Vagina (tissue), 2 donors: ENCODE measurements at regions not wholly inside any gene's neighbourhood (a gene's known extent, or its start where the extent isn't known, plus 50 kb on each side); places are given as distances from the start of the nearest gene placed in this dataset.

ENCODE experiments used
- POLR2A ChIP-seq, 2 donors: fragments of 450-650 bp; IDR thresholded peaks; one replicate each; pipeline ENCODE4 v1.6.1; 2017; ENCODE audit warnings: antibody characterized with exemption in 2 of 2, mild to moderate bottlenecking in 2 of 2, moderate library complexity in 2 of 2
- TF ChIP-seq, protein P1 (sequence below), 3 experiments: fragments of 450-650 bp in 2 of 3; fragments of 200-600 bp in 1 of 3; sonication (generic) in 1 of 3; IDR thresholded peaks; one replicate each; pipeline ENCODE4 v1.5.1; 2017 to 2019; ENCODE audit warnings: antibody characterized with exemption in 3 of 3, mild to moderate bottlenecking in 2 of 3, moderate library complexity in 2 of 3

GRCh38 chr7:19275000-19275399 lies 129.8 kb upstream of the FERD3L start:
- TF ChIP-seq POLR2A (IDR thresholded peaks at IDR 0.05) = no peak
- TF ChIP-seq, protein P1, sequence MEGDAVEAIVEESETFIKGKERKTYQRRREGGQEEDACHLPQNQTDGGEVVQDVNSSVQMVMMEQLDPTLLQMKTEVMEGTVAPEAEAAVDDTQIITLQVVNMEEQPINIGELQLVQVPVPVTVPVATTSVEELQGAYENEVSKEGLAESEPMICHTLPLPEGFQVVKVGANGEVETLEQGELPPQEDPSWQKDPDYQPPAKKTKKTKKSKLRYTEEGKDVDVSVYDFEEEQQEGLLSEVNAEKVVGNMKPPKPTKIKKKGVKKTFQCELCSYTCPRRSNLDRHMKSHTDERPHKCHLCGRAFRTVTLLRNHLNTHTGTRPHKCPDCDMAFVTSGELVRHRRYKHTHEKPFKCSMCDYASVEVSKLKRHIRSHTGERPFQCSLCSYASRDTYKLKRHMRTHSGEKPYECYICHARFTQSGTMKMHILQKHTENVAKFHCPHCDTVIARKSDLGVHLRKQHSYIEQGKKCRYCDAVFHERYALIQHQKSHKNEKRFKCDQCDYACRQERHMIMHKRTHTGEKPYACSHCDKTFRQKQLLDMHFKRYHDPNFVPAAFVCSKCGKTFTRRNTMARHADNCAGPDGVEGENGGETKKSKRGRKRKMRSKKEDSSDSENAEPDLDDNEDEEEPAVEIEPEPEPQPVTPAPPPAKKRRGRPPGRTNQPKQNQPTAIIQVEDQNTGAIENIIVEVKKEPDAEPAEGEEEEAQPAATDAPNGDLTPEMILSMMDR (IDR thresholded peaks at IDR 0.05) = no peak
